Glomerular visceral epithelial cell (primary cell): ENCODE measurements at regions not wholly inside any gene's neighbourhood (a gene's known extent, or its start where the extent isn't known, plus 50 kb on each side); places are given as distances from the start of the nearest gene placed in this dataset.

Experiments used
- DNase-seq: peaks from one replicate; pipeline ENCODE4 v3.0.0-alpha.2; 2016; ENCODE audit errors: extremely low spot score

DNA sequence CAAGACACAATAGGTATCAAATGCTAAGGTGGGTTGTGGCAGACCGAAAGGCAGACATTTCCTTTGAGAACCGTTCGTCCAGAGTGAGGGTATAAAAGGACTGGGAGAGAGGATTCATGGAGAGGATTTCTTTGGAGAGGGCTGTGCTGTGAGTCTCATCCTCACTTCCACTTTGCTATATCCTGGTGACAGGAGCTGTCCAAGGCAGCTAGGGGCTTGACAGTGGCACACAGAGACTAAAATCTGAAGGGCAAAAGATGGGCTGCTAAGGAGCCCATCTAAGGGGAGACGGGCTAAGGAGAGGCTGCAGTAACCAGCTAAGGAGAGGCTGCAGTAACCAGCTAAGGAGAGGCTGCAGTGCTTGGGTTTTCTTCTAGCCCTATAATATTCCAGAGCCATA lies 214.0 kb upstream of the ADRA1B start:
- no peak for DNase-seq

- DNase-seq: no peak
Measured at GRCh38 chr5:159702826-159703225, 213.5 kb upstream of the ADRA1B start.

GRCh38 chr5:159704160-159704559 lies 212.1 kb upstream of the ADRA1B start:
- no peak for DNase-seq

DNA sequence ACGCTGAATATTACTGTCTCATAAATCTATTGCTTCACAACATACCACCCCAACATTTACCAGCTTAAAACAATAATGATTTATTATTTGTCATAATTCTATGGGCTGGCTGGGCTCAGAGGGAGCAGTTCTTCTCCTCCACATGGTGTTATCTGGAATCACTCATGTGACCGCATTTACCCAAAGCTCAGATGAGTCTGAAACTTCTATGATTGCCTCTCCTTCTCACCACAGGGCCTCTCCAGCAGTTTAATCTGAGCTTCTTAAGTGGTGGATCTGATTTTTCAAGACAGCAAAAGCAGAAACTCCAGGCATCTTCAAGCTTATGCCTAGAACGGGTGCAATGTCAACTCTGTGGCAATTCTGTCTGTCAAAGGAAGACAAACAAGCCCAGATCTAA lies 210.3 kb upstream of the ADRA1B start:
- DNase-seq: no peak

GRCh38 chr5:159708090-159708489 lies 208.2 kb upstream of the ADRA1B start:
- no peak for DNase-seq

DNA sequence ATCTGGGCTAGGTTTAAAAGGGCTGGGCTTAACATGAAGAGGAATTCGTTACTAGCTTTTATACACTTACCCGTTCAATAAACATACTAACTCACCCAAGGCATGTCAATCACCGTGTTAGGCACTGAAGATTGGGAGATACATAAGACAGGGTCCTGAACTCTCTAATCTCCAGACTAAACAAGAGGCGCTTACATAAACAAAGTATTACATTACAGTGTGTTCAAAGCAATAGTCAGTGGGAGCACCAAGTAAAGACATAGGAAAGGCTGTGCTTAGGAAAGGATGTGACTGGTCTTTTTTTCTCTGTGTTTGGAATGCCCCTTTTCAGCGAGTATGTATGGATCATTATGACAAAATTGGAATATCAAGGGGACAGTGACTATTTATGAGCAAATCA lies 203.6 kb upstream of the ADRA1B start:
- no peak for DNase-seq

DNA sequence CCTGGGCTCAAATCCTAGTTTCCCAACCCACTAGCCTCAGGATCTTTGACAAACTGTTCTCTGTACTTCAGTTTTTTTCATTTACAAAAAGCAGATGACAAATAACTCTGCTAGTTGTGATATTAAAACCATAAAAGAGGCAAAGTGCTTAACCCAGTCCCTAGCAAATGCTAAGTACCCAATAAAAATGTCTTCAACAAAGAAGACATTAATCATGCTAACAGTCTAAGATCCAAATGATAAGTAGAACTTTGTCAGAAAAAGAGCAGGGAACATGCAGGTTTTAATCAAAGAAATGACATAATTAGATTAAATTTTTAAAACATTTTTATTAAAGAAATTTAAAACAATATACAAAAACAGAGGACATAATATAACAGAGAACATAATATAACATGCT lies 203.0 kb upstream of the ADRA1B start:
- no peak for DNase-seq

DNA sequence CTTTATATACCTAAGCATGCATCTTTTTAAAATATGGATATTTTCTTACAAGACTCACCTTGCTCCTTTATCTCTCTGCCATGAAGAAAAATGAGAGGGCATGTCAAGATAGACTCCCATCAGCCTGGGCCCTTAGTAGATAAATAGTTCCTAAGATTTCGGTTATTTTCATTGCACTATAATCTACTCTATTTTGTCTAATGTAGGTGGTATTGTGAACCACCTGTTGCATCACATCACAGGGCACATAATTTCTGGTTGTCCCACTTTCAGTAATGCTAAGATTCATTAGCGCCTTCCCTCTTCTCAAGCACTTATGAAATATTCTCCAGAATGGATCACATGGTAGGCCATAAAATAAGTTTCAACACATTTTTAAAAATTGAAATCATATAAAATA lies 202.5 kb upstream of the ADRA1B start:
- no peak for DNase-seq

DNA sequence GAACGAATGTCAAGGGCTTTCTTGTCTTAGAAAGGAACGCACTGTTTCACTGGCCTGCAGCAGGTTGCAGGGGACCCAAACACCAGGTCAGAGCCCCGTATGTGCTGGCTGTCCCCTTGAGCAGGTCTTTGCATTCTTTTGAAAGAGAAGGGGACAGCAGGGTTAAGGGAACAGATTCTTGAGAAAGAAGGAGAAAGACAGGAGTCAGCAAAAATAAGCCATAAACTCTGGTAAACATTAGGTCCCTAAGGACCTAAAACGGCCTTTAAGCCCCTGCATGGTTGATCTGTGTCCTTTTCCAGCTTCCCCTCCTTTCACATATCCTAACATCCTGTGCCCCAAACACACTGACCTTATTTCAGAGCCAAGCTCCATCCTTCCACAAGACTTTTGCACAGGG lies 190.8 kb upstream of the ADRA1B start:
- DNase-seq: no peak

DNA sequence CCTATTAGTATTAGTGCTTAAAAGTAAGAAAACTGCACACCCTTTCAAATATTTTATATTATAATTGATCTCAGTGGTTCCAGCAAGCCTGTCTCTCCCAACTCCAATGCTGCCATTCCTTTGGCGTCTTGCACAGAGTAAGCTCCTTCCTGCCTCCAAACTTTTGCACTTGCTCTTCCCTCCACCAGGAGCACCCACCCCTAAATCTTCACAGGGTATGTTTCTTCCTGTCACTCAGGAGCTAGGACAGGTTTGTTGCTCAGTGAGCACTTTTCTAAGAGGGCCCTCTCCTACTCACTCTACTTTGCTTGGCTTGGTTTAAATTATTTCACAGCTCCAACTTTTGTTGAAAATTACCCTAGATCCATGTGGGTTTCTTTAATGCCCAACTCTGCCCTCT lies 189.1 kb upstream of the ADRA1B start:
- no peak for DNase-seq

- DNase-seq: no peak
Measured at GRCh38 chr5:159730285-159730684, 186.0 kb upstream of the ADRA1B start.

DNA sequence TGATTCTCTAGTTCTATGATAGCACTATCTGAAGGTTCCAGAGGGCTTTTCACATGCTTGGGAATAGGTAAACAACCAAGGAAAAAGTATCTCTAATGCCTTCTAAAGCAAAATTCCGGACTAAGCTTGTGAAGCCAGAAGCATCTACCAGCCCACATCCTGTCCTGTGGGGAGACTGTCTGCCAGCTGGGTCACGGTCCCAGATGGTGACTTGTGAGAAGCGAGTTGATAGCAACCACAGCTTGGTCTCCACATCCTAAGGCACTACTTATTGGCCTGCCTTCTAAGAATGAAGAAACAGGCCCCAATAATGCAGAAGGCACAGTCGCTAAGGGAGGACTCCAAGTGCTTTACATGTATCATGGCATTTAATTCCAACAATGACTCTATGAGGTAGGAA lies 184.1 kb upstream of the ADRA1B start:
- no peak for DNase-seq

GRCh38 chr5:159734366-159734765 lies 181.9 kb upstream of the ADRA1B start:
- DNase-seq: no peak

GRCh38 chr5:159735036-159735435 lies 181.2 kb upstream of the ADRA1B start:
- no peak for DNase-seq

- DNase-seq: no peak
Measured at GRCh38 chr5:159735749-159736660, 180.3 kb upstream of the ADRA1B start.

- DNase-seq: no peak
Measured at GRCh38 chr5:159736844-159737243, 179.4 kb upstream of the ADRA1B start.

- no peak for DNase-seq
Measured at GRCh38 chr5:159737263-159737662, 179.0 kb upstream of the ADRA1B start.

- DNase-seq: no peak
Measured at GRCh38 chr5:159741829-159742322, 174.4 kb upstream of the ADRA1B start.

DNA sequence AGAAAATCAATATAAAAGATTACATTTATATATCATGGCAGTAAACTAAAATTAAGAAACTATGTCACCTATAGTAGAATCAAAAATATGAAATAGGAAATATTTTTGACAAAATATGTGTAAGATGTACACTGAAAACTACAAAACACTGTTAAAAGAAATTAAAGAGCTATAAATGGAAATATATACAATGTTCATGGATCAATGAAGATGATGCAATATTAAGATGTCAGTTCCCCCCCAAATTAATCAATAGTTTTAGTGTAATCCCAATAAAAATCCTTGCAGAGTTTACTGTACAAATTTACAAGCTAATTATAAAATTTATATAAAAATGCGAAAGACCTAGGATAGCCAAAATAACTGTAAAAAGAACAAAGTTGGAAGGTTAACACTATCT lies 173.0 kb upstream of the ADRA1B start:
- no peak for DNase-seq

GRCh38 chr5:159746707-159747106 lies 169.6 kb upstream of the ADRA1B start:
- DNase-seq: no peak

DNA sequence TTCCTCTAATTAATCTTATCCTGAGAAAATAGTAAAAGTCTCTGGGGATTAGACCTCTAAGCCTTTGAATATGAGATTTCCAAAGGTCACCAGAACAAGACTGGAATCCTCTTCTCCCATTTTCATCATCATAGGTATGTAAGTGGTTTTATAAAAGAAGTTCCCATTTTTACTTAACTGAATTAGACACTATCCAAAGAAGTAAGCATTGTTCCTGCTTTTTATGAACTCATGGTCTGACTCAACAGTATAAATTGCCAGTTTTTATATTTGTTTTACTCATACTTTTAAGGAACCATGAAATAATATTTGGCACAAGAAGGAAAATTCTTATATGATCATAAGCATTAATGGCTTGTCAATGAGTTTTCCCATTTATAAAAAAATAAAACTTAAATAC lies 167.1 kb upstream of the ADRA1B start:
- DNase-seq: no peak

- no peak for DNase-seq
Measured at GRCh38 chr5:159750226-159750625, 166.1 kb upstream of the ADRA1B start.

- DNase-seq: no peak
Measured at GRCh38 chr5:159751459-159751858, 164.8 kb upstream of the ADRA1B start.
